Heart right ventricle (tissue), 16 donors: ENCODE measurements at regions not wholly inside any gene's neighbourhood (a gene's known extent, or its start where the extent isn't known, plus 50 kb on each side); places are given as distances from the start of the nearest gene placed in this dataset.

Source experiments
- ATAC-seq, 8 donors: fragments of 200-7000 bp; cut with Tn5 transposase; one replicate each; pipeline ENCODE4 v1.9.1; 2020; ENCODE audit warnings: mild to moderate bottlenecking in 8 of 8, moderate library complexity in 8 of 8, moderate number of reproducible peaks in 1 of 8
- DNase-seq, 2 donors: peaks; one replicate each; pipeline ENCODE4 v3.0.0-alpha.2; 2020
- H3K27ac ChIP-seq, 10 donors: fragments of 200-600 bp; sonication (generic) in 2 of 10; one replicate each; pipeline versions ENCODE4 v1.5.0 to v1.8.0; 2020 to 2022; ENCODE audit warnings: mild to moderate bottlenecking in 3 of 10
- H3K27me3 ChIP-seq, 7 donors: fragments of 200-600 bp; one replicate each; pipeline ENCODE4 v1.8.0; 2021 to 2022; ENCODE audit warnings: mild to moderate bottlenecking in 2 of 7
- H3K36me3 ChIP-seq, 9 donors: fragments of 200-600 bp; sonication (generic) in 1 of 9; one replicate each; pipeline versions ENCODE4 v1.5.0 to v1.8.0; 2020 to 2022; ENCODE audit warnings: mild to moderate bottlenecking in 2 of 9
- H3K4me1 ChIP-seq, 9 donors: fragments of 200-600 bp; sonication (generic) in 1 of 9; one replicate each; pipeline versions ENCODE4 v1.5.0 to v1.8.0; 2020 to 2022; ENCODE audit warnings: mild to moderate bottlenecking in 4 of 9
- H3K4me3 ChIP-seq, 10 donors: fragments of 200-600 bp; sonication (generic) in 2 of 10; one replicate each; pipeline versions ENCODE4 v1.5.0 to v1.8.0; 2020 to 2022; ENCODE audit warnings: mild to moderate bottlenecking in 7 of 10, moderate library complexity in 2 of 10
- H3K9me3 ChIP-seq, 11 donors: fragments of 200-600 bp in 10 of 11; sonication (generic) in 2 of 11; one replicate each; pipeline versions ENCODE4 v1.5.0 to v1.8.0; 2013 to 2022; ENCODE audit warnings: mild to moderate bottlenecking in 2 of 11, control low read depth in 1 of 11, moderate library complexity in 1 of 11
- CTCF ChIP-seq, 9 donors: fragments of 200-600 bp; sonication (generic) in 2 of 9; IDR thresholded peaks; one replicate each; pipeline versions ENCODE4 v1.5.0 to v1.8.0; 2021 to 2022; ENCODE audit warnings: antibody characterized with exemption in 9 of 9, mild to moderate bottlenecking in 5 of 9, moderate library complexity in 1 of 9
- WGBS, 2 donors: extraction: QIAGEN DNeasy Blood & Tissue Kit; methylation state at CpG; one replicate each; pipeline ENCODE4 v1.1.7; 2013; ENCODE audit warnings: inconsistent platforms in 1 of 2; 5-methylcytosine and 5-hydroxymethylcytosine counted together
- intact Hi-C, 10 donors: fragments of 100-400 bp; cut with DNase I; formaldehyde crosslinking; loops; one replicate each; pipeline versions ENCODE4 v1.11.1 to v1.14.2; 2022
- donor health status: Arrhythmogenic right ventricular cardiomyopathy.
- donor health status: ischemic (EF 13 %, LVEDD 7.1; RV severe dilation, severe dysfunction).
- donor health status: healthy with polysubstance abuse.
- donor health status: DM: no; HTN: yes; CAD: no.
- donor health status: DM: no; HTN: no; CAD: no.
- donor health status: ischemic (EF 25% LVEDD 6.9; RV normal size, moderate dysfunction).
- donor health status: ischemic (EF 25% LVEDD 5.7; RV mildly dilated, moderate dysfunction).
- donor health status: healthy.
- donor health status: DM: yes; HTN: yes; CAD: no.
- donor health status: Ischemic cardiomyopathy.
- donor health status: ischemic (EF 35%, LVEDD 5.7; RV mildly dilated, moderate dysfunction).
- donor health status: nonischemic (EF 11% LVEDD 7.7; RV severe dilation, severe dysfunction).
- donor health status: DM: yes; HTN: yes; CAD: no.
- donor health status: PGD.
- donor health status: ischemic (EF 29% LVEDD 5.4; RV normal size, mild dysfunction).
- donor health status: nonischemic (EF 23%, LVEDD 6.1; RV moderate dilation, normal function).

- ATAC-seq (no peak), DNase-seq (no peak)
- intact Hi-C loops, result loop anchor here in 2 of 10 donors (10.0 kb wide), 2 partner anchors 68 to 242 kb away; no protein-coding TSS in a partner anchor
- Histone ChIP-seq H3K36me3 (no peaks in the 10 kb centered on the region), H3K27ac (no peak overlapping the region), H3K9me3 (no peaks in the 10 kb centered on the region), H3K4me3 (no peak overlapping the region), H3K4me1 (peaks cover 0 to 2% (median 0%) of the 10 kb centered on the region in 9 donors), H3K27me3 (no peaks in the 10 kb centered on the region)
- 97 to 98% methylated on average over 4 of the region's 4 CpGs for WGBS, 2 donors
- TF ChIP-seq CTCF (IDR thresholded peaks at IDR 0.05), result no peak
Measured at GRCh38 chr12:116352315-116352835, 74.9 kb upstream of the MED13L start.

- Histone ChIP-seq H3K36me3 (no peaks in the 10 kb centered on the region), H3K4me3 (no peak overlapping the region), H3K27me3 (no peaks in the 10 kb centered on the region), H3K4me1 (peaks cover 0 to 7% (median 3%) of the 10 kb centered on the region in 9 donors), H3K9me3 (no peaks in the 10 kb centered on the region), H3K27ac (no peak overlapping the region)
- no peak for TF ChIP-seq CTCF (IDR thresholded peaks at IDR 0.05)
- DNase-seq, result no peak
- intact Hi-C loops, result loop anchor here in 2 of 10 donors (10.0 kb wide), 2 partner anchors 69 to 241 kb away; no protein-coding TSS in a partner anchor
- WGBS, 2 donors, result 94 to 96% methylated on average over 2 of the region's 2 CpGs
- no peak for ATAC-seq
Measured at GRCh38 chr12:116353958-116354357, 76.5 kb upstream of the MED13L start.

GRCh38 chr12:116354534-116354933, 77.0 kb upstream of the MED13L start:
- WGBS, 2 donors, result 89 to 91% methylated on average over 5 of the region's 5 CpGs
- Histone ChIP-seq H3K4me3 (no peak overlapping the region), H3K27me3 (no peaks in the 10 kb centered on the region), H3K4me1 (peaks cover 0 to 10% (median 3%) of the 10 kb centered on the region in 9 donors), H3K9me3 (no peaks in the 10 kb centered on the region), H3K36me3 (no peaks in the 10 kb centered on the region), H3K27ac (no peak overlapping the region)
- DNase-seq, result no peak
- no peak for ATAC-seq
- TF ChIP-seq CTCF (IDR thresholded peaks at IDR 0.05), result no peak
- intact Hi-C loops, result loop anchor here in 2 of 10 donors (10.0 kb wide), 2 partner anchors 70 to 240 kb away; no protein-coding TSS in a partner anchor

- 64 to 65% methylated on average over 15 of the region's 15 CpGs for WGBS, 2 donors
- DNase-seq (no peak), ATAC-seq (no peak)
- Histone ChIP-seq H3K4me3 (no peak overlapping the region), H3K4me1 (peaks cover 0 to 15% (median 8%) of the 10 kb centered on the region in 9 donors), H3K36me3 (no peaks in the 10 kb centered on the region), H3K27ac (no peak overlapping the region), H3K9me3 (no peaks in the 10 kb centered on the region), H3K27me3 (no peaks in the 10 kb centered on the region)
- intact Hi-C loops, result loop anchor here in 2 of 10 donors (10.0 kb wide), 2 partner anchors 70 to 240 kb away; no protein-coding TSS in a partner anchor
- TF ChIP-seq CTCF (IDR thresholded peaks at IDR 0.05), result no peak
Measured at GRCh38 chr12:116354950-116355783, 77.7 kb upstream of the MED13L start.
